C4-2B (cell line): ENCODE measurements at regions not wholly inside any gene's neighbourhood (a gene's known extent, or its start where the extent isn't known, plus 50 kb on each side); places are given as distances from the start of the nearest gene placed in this dataset.

Source experiments
- CTCF ChIP-seq: fragments of 450-650 bp; conservative IDR thresholded peaks from 2 replicates; pipeline ENCODE4 v1.5.1; 2017; ENCODE audit warnings: mild to moderate bottlenecking
- ZFX ChIP-seq: fragments of 450-650 bp; IDR thresholded peaks from 2 replicates; pipeline ENCODE4 v1.6.1; 2017

GRCh38 chr2:107685421-107685986, 141.2 kb upstream of the RGPD4 start:
- no peak for TF ChIP-seq CTCF
- TF ChIP-seq ZFX, result no peak
